BJ (cell line): ENCODE measurements at regions not wholly inside any gene's neighbourhood (a gene's known extent, or its start where the extent isn't known, plus 50 kb on each side); places are given as distances from the start of the nearest gene placed in this dataset.

Experiments
- CTCF ChIA-PET: fragments of 350-600 bp; formaldehyde crosslinking; extraction: SDS; loops from one replicate; lab custom pipeline; 2021; ENCODE audit warnings: antibody characterized with exemption, inconsistent platforms; lab: Yijun Ruan, JAX
- POLR2A ChIA-PET: fragments of 300-600 bp; sonication (Branson Sonifier 250); formaldehyde crosslinking; extraction: SDS; loops from one replicate; lab custom pipeline; 2021; ENCODE audit warnings: antibody characterized with exemption; lab: Charles Lee
- DNase-seq: peaks from one replicate; pipeline ENCODE4 v3.0.0-alpha.2; 2011; ENCODE audit warnings: low read depth
- H3K27me3 ChIP-seq: 2 replicates; pipeline ENCODE4 v1.6.0; 2011; ENCODE audit warnings: low read length; ENCODE audit not compliant: control insufficient read depth, insufficient read depth
- H3K36me3 ChIP-seq: 2 replicates; pipeline ENCODE4 v1.5.1; 2011; ENCODE audit warnings: low read length; ENCODE audit not compliant: control insufficient read depth, insufficient read depth
- H3K4me3 ChIP-seq: 2 replicates; pipeline ENCODE4 v1.5.1; 2011; ENCODE audit warnings: low read depth, mild to moderate bottlenecking, control low read depth, low read length
- TF ChIP-seq, protein P1 (sequence below): IDR thresholded peaks from 2 replicates; pipeline ENCODE4 v1.5.1; 2011; ENCODE audit warnings: low read depth, mild to moderate bottlenecking, control low read depth, inconsistent platforms, low read length, moderate library complexity; ENCODE audit not compliant: insufficient read depth

DNA sequence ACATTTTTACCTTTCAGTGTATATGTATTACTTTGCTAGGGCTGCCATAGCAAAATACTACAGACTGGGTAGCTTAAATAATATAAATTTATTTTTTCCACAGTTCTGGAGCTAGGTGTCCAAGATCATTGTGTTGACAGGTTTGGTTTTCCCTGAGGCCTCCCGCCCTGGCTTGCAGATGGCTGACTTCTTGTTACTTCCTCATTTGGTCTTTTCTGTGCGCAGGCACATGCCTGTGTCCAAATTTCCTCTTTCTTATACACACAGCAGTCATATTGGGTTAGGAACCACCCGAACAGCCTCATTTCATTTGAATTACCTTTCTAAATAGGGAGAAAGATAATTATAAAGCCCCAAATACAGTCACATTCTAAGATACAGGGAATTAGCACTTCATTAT is 521.6 kb upstream of the SORCS1 start:
- Histone ChIP-seq H3K4me3 (no peak overlapping the region), H3K36me3 (no peaks in the 10 kb centered on the region), H3K27me3 (no peaks in the 10 kb centered on the region)
- DNase-seq, result no peak
- TF ChIP-seq, protein P1, sequence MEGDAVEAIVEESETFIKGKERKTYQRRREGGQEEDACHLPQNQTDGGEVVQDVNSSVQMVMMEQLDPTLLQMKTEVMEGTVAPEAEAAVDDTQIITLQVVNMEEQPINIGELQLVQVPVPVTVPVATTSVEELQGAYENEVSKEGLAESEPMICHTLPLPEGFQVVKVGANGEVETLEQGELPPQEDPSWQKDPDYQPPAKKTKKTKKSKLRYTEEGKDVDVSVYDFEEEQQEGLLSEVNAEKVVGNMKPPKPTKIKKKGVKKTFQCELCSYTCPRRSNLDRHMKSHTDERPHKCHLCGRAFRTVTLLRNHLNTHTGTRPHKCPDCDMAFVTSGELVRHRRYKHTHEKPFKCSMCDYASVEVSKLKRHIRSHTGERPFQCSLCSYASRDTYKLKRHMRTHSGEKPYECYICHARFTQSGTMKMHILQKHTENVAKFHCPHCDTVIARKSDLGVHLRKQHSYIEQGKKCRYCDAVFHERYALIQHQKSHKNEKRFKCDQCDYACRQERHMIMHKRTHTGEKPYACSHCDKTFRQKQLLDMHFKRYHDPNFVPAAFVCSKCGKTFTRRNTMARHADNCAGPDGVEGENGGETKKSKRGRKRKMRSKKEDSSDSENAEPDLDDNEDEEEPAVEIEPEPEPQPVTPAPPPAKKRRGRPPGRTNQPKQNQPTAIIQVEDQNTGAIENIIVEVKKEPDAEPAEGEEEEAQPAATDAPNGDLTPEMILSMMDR, result no peak
- ChIA-PET CTCF (no interaction called here), POLR2A (no interaction called here)

DNA sequence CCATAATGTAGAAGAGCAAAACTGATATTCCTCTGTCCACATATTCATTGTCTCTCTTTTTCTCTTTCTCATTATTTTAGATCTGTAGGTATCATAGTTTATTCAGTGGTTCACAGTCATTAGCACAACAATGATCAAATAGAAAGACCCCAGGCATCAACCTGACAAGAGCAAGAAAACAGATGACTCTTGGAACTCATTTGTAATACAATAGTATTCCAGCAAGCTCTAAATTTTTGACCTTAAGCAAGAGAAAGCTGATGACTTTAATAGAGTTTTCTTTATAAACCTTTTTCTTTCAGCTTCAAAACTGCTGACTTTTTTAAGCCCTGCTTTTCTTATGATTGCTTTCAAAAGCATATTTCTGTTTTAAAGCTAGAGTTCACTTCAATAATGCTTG is 507.5 kb upstream of the SORCS1 start:
- POLR2A ChIA-PET, result no interaction called here
- CTCF ChIA-PET, result no interaction called here
- no peak for DNase-seq
- no peak overlapping the region for H3K4me3 ChIP-seq
- no peaks in the 10 kb centered on the region for H3K36me3 ChIP-seq
- TF ChIP-seq, protein P1, result no peak
- no peaks in the 10 kb centered on the region for H3K27me3 ChIP-seq

DNA sequence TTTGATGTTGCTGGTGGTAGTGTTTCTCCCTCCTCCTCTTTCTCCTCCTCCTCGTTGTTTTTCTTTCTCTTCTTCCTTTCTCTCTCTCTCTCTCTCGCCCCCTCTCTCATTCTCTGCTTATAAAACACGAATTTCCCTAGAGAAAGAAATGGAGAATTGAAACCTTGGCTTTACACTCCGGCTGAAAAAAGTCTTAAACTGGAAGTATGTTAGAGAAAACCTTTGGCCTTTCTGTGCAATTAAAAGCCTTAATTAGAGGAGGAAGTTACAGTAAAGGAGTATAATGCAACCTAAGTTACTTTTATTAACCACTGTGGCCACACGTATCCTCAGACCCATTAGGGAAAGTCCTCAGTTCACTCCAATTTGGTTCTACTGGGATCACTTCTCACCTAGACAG is 501.7 kb upstream of the SORCS1 start:
- ChIA-PET POLR2A (no interaction called here), CTCF (interaction anchor here (0.7 kb wide), 1 partner anchor 165 kb away, joined by 4 read pairs; no protein-coding TSS in a partner anchor)
- TF ChIP-seq, protein P1, result no peak
- no peaks in the 10 kb centered on the region for H3K27me3 ChIP-seq
- no peak for DNase-seq
- no peak overlapping the region for H3K4me3 ChIP-seq
- H3K36me3 ChIP-seq, result no peaks in the 10 kb centered on the region

DNA sequence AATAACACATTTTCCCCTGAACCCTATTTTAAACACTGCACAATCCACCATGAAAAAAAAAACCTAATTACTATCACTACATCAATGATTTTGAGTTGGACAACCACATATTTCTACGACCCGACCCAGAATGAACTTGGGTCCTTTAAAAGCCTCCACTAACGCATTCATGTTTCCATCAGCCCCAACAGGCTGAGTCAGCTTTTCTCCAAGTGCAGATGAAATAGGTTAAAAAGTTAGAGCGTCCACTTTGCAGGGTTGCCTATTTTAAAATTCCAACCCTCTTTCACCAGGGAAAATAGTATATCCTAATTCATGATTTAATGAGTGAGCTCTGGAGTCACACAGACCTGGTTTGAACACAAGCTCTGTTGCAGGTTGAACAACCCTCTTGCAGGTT is 501.0 kb upstream of the SORCS1 start:
- ChIA-PET CTCF (interaction anchor here (0.7 kb wide), 1 partner anchor 164 kb away, joined by 4 read pairs; no protein-coding TSS in a partner anchor), POLR2A (no interaction called here)
- no peaks in the 10 kb centered on the region for H3K36me3 ChIP-seq
- TF ChIP-seq, protein P1, result no peak
- no peak overlapping the region for H3K4me3 ChIP-seq
- no peak for DNase-seq
- H3K27me3 ChIP-seq, result no peaks in the 10 kb centered on the region

DNA sequence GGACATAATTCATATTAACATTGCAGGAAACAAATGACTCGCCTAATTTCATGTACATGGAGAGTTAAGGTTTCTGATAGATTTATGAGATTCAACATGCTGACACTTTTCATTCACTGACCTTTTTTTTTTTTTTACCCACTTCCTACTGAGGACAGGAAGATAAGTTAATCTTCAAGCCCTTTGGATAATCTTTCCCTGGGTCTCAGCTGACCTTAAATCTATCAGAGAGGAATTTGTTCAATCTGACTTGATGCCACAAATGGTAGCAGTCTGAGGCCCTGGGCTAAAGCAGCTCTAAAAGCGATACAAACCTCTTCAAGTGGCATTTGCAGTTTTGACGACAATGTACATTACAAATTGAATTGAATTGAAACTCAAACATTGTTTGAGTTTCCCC is 493.3 kb upstream of the SORCS1 start:
- H3K4me3 ChIP-seq, result no peak overlapping the region
- ChIA-PET POLR2A (no interaction called here), CTCF (no interaction called here)
- DNase-seq, result no peak
- H3K27me3 ChIP-seq, result no peaks in the 10 kb centered on the region
- H3K36me3 ChIP-seq, result no peaks in the 10 kb centered on the region
- TF ChIP-seq, protein P1, result no peak
